GM12865 (cell line): ENCODE measurements at regions not wholly inside any gene's neighbourhood (a gene's known extent, or its start where the extent isn't known, plus 50 kb on each side); places are given as distances from the start of the nearest gene placed in this dataset.

Experiments used
- DNase-seq: peaks from one replicate; pipeline ENCODE4 v3.0.0; 2010; ENCODE audit warnings: low read depth
- H3K4me3 ChIP-seq: 2 replicates; pipeline ENCODE4 v1.5.1; 2011; ENCODE audit warnings: mild to moderate bottlenecking, low read depth, low read length, control low read depth
- TF ChIP-seq, protein P1 (sequence below): IDR thresholded peaks from 2 replicates; pipeline ENCODE4 v1.5.1; 2011; ENCODE audit warnings: low read length, control low read depth, low read depth, inconsistent platforms; ENCODE audit not compliant: insufficient read depth; ENCODE audit errors: missing control alignments

GRCh38 chr9:110111868-110112267 lies 96.1 kb downstream of the C9orf152 start:
- TF ChIP-seq, protein P1, sequence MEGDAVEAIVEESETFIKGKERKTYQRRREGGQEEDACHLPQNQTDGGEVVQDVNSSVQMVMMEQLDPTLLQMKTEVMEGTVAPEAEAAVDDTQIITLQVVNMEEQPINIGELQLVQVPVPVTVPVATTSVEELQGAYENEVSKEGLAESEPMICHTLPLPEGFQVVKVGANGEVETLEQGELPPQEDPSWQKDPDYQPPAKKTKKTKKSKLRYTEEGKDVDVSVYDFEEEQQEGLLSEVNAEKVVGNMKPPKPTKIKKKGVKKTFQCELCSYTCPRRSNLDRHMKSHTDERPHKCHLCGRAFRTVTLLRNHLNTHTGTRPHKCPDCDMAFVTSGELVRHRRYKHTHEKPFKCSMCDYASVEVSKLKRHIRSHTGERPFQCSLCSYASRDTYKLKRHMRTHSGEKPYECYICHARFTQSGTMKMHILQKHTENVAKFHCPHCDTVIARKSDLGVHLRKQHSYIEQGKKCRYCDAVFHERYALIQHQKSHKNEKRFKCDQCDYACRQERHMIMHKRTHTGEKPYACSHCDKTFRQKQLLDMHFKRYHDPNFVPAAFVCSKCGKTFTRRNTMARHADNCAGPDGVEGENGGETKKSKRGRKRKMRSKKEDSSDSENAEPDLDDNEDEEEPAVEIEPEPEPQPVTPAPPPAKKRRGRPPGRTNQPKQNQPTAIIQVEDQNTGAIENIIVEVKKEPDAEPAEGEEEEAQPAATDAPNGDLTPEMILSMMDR = no peak

GRCh38 chr9:110112792-110113191 lies 95.2 kb downstream of the C9orf152 start:
- DNase-seq = no peak
- H3K4me3 ChIP-seq = no peak overlapping the region
- TF ChIP-seq, protein P1 = no peak

More at GRCh38 chr9:110111868-110112267, 96.1 kb downstream of the C9orf152 start:
- no peak overlapping the region for H3K4me3 ChIP-seq
- DNase-seq = no peak

GRCh38 chr9:110114086-110114858 lies 93.7 kb downstream of the C9orf152 start:
- H3K4me3 ChIP-seq = no peak overlapping the region

GRCh38 chr9:110114859-110115201 lies 93.1 kb downstream of the C9orf152 start:
- H3K4me3 ChIP-seq = no peak overlapping the region
- no peak for DNase-seq
- TF ChIP-seq, protein P1 = no peak

More at GRCh38 chr9:110114086-110114858, 93.7 kb downstream of the C9orf152 start:
- no peak for DNase-seq
- TF ChIP-seq, protein P1 = no peak

DNA sequence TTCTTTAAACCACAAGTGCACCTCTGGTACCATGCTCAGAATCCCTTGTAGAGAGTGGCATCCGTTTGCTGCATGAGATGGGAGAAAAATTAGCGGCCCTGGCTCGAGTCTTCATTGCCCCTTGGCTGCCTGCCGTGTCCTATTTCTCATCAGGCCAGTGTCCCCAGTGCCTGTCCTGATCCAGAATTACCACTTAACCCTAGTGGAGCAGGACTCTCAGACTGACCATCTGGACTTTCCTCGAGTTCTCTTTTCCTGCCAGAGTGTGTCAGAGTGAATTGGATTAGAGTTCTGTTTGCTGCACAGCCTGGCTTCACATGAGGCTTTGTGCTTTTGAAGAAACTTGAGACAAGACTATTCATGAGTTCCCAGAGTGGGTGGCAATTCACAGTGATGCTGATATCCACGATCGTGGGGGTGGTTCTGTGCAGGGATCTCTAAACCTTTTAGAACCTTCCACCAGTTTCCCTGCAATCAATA lies 92.6 kb downstream of the C9orf152 start:
- H3K4me3 ChIP-seq = no peak overlapping the region
- DNase-seq = no peak
- TF ChIP-seq, protein P1 = no peak

GRCh38 chr9:110115826-110116542 lies 92.0 kb downstream of the C9orf152 start:
- TF ChIP-seq, protein P1 = no peak
- no peak for DNase-seq
- no peak overlapping the region for H3K4me3 ChIP-seq
